ENCODE measurements at regions not wholly inside any gene's neighbourhood (a gene's known extent, or its start where the extent isn't known, plus 50 kb on each side); places are given as distances from the start of the nearest gene placed in this dataset.

- Histone ChIP-seq H3K27me3 (ENCODE audit: insufficient read depth, low read length) (no peaks in the 10 kb centered on the region), H3K27ac (ENCODE audit: low read depth, low read length) (no peak overlapping the region), H3K9me3 (ENCODE audit: control insufficient read depth in 1 of 2, insufficient read depth in 1 of 2, low read depth in 1 of 2, low read length in 2 of 2) (peaks cover 0 to 6% of the 10 kb centered on the region in 2 experiments; a peak in 2 of 4 replicates), H3K4me2 (ENCODE audit: low read length) (no peak overlapping the region), H3K9ac (ENCODE audit: low read length) (no peak overlapping the region), H3K36me3 (ENCODE audit: control insufficient read depth in 1 of 2, insufficient read depth in 2 of 2, low read length in 2 of 2) (no peaks in the 10 kb centered on the region), H4K20me1 (ENCODE audit: insufficient read depth) (no peaks in the 10 kb centered on the region), H3K4me1 (ENCODE audit: control insufficient read depth in 1 of 2, insufficient read depth in 2 of 2, low read length in 2 of 2) (no peaks in the 10 kb centered on the region), H2AFZ (ENCODE audit: low read depth, low read length, poor library complexity, severe bottlenecking) (no peak overlapping the region), H3K4me3 (replicated peaks in 1 of 2; ENCODE audit: low read depth in 1 of 2, low read length in 2 of 2) (no peak overlapping the region), H3K79me2 (ENCODE audit: insufficient read depth, low read length) (no peaks in the 10 kb centered on the region), H3K9me2 (ENCODE audit: insufficient read depth) (no peaks in the 10 kb centered on the region)
- ChIA-PET RAD21 (ENCODE audit: low non-redundant PET in 1 of 2, low total read pairs in 2 of 2, uncharacterized antibody in 2 of 2, unreplicated experiment in 2 of 2) (no interaction called here), POLR2A (no interaction called here), CTCF (no interaction called here)
- no peak for ATAC-seq
- BruUV-seq (replicated peaks) = no TSS peak
- no peak for TF ChIP-seq SIN3A (IDR thresholded peaks at IDR 0.05; ENCODE audit: low read depth)
- TF ChIP-seq ZNF274 (IDR thresholded peaks at IDR 0.05; ENCODE audit: low read depth, low read length) = no peak
- no peak for TF ChIP-seq TCF7L2 (IDR thresholded peaks at IDR 0.05; ENCODE audit: borderline replicate concordance, extremely low read depth, insufficient read depth, insufficient read length)
- no peak for TF ChIP-seq EZH2phosphoT487 (IDR thresholded peaks at IDR 0.05; ENCODE audit: borderline replicate concordance)
- TF ChIP-seq, protein P1, sequence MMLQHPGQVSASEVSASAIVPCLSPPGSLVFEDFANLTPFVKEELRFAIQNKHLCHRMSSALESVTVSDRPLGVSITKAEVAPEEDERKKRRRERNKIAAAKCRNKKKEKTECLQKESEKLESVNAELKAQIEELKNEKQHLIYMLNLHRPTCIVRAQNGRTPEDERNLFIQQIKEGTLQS (IDR thresholded peaks at IDR 0.05) = no peak
- TF ChIP-seq POLR2A (IDR thresholded peaks at IDR 0.05; ENCODE audit: borderline replicate concordance, extremely low read depth, insufficient read depth, insufficient read length) = no peak
- TF ChIP-seq EGR1 (IDR thresholded peaks at IDR 0.05; ENCODE audit: low read depth) = no peak
- TF ChIP-seq EZH2 (IDR thresholded peaks at IDR 0.05) = no peak
- TF ChIP-seq, protein P2, sequence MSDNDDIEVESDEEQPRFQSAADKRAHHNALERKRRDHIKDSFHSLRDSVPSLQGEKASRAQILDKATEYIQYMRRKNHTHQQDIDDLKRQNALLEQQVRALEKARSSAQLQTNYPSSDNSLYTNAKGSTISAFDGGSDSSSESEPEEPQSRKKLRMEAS (IDR thresholded peaks at IDR 0.05) = no peak
- TF ChIP-seq FOSL1 (IDR thresholded peaks at IDR 0.05; ENCODE audit: low read depth) = no peak
- TF ChIP-seq, protein P3, sequence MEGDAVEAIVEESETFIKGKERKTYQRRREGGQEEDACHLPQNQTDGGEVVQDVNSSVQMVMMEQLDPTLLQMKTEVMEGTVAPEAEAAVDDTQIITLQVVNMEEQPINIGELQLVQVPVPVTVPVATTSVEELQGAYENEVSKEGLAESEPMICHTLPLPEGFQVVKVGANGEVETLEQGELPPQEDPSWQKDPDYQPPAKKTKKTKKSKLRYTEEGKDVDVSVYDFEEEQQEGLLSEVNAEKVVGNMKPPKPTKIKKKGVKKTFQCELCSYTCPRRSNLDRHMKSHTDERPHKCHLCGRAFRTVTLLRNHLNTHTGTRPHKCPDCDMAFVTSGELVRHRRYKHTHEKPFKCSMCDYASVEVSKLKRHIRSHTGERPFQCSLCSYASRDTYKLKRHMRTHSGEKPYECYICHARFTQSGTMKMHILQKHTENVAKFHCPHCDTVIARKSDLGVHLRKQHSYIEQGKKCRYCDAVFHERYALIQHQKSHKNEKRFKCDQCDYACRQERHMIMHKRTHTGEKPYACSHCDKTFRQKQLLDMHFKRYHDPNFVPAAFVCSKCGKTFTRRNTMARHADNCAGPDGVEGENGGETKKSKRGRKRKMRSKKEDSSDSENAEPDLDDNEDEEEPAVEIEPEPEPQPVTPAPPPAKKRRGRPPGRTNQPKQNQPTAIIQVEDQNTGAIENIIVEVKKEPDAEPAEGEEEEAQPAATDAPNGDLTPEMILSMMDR (IDR thresholded peaks at IDR 0.05 in 2 of 3, conservative IDR thresholded peaks at IDR 0.05 in 1 of 3; ENCODE audit: borderline replicate concordance in 1 of 3, insufficient read depth in 1 of 3, low read depth in 2 of 3, low read length in 2 of 3) = no peak
- TF ChIP-seq, protein P4, sequence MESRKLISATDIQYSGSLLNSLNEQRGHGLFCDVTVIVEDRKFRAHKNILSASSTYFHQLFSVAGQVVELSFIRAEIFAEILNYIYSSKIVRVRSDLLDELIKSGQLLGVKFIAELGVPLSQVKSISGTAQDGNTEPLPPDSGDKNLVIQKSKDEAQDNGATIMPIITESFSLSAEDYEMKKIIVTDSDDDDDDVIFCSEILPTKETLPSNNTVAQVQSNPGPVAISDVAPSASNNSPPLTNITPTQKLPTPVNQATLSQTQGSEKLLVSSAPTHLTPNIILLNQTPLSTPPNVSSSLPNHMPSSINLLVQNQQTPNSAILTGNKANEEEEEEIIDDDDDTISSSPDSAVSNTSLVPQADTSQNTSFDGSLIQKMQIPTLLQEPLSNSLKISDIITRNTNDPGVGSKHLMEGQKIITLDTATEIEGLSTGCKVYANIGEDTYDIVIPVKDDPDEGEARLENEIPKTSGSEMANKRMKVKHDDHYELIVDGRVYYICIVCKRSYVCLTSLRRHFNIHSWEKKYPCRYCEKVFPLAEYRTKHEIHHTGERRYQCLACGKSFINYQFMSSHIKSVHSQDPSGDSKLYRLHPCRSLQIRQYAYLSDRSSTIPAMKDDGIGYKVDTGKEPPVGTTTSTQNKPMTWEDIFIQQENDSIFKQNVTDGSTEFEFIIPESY (IDR thresholded peaks at IDR 0.05; ENCODE audit: extremely low read depth, insufficient replicate concordance, low read length) = no peak
- no peak for TF ChIP-seq ELF1 (IDR thresholded peaks at IDR 0.05; ENCODE audit: borderline replicate concordance, low read depth)
- no peak for TF ChIP-seq CBX3 (IDR thresholded peaks at IDR 0.05; ENCODE audit: low read depth)
- no peak for TF ChIP-seq SP1 (IDR thresholded peaks at IDR 0.05; ENCODE audit: low read depth)
- TF ChIP-seq YY1 (IDR thresholded peaks at IDR 0.05; ENCODE audit: extremely low read depth, insufficient replicate concordance, low read depth, low read length) = no peak
- no peak for TF ChIP-seq RAD21 (IDR thresholded peaks at IDR 0.05; ENCODE audit: low read depth)
- TF ChIP-seq ZFX (IDR thresholded peaks at IDR 0.05) = no peak
- TF ChIP-seq REST (IDR thresholded peaks at IDR 0.05; ENCODE audit: low read depth) = no peak
- TF ChIP-seq POLR2AphosphoS5 (IDR thresholded peaks at IDR 0.05; ENCODE audit: low read depth, low read length) = no peak
- DNase-seq (ENCODE audit: low read depth, low spot score) = no peak
- intact Hi-C loops (cut with micrococcal nuclease) = no loop called here
Measured at GRCh38 chr9:82512728-82513127, 524.2 kb downstream of the SPATA31D1 start.
